ENCODE measurements at regions not wholly inside any gene's neighbourhood (a gene's known extent, or its start where the extent isn't known, plus 50 kb on each side); places are given as distances from the start of the nearest gene placed in this dataset.

GRCh38 chr10:121127151-121127906 is 276.2 kb downstream of the WDR11 start:
- Histone ChIP-seq H4K20me1 (ENCODE audit: insufficient read depth) (no peaks in the 10 kb centered on the region), H2AFZ (ENCODE audit: low read depth, low read length, poor library complexity, severe bottlenecking) (no peak overlapping the region), H3K27me3 (ENCODE audit: insufficient read depth, low read length) (no peaks in the 10 kb centered on the region), H3K9me2 (ENCODE audit: insufficient read depth) (no peaks in the 10 kb centered on the region), H3K36me3 (ENCODE audit: control insufficient read depth in 1 of 2, insufficient read depth in 2 of 2, low read length in 2 of 2) (no peaks in the 10 kb centered on the region), H3K79me2 (ENCODE audit: insufficient read depth, low read length) (no peaks in the 10 kb centered on the region), H3K9ac (ENCODE audit: low read length) (no peak overlapping the region), H3K4me3 (replicated peaks in 1 of 2; ENCODE audit: low read depth in 1 of 2, low read length in 2 of 2) (no peak overlapping the region), H3K27ac (ENCODE audit: low read depth, low read length) (no peak overlapping the region), H3K9me3 (ENCODE audit: control insufficient read depth in 1 of 2, insufficient read depth in 1 of 2, low read depth in 1 of 2, low read length in 2 of 2) (no peaks in the 10 kb centered on the region), H3K4me2 (ENCODE audit: low read length) (no peak overlapping the region), H3K4me1 (ENCODE audit: control insufficient read depth in 1 of 2, insufficient read depth in 2 of 2, low read length in 2 of 2) (no peaks in the 10 kb centered on the region)
- DNase-seq (ENCODE audit: low read depth, low spot score) (no peak), ATAC-seq (no peak)
- TF ChIP-seq RAD21 (IDR thresholded peaks at IDR 0.05; ENCODE audit: low read depth) (no peak), EZH2 (IDR thresholded peaks at IDR 0.05) (no peak)
- RAD21 ChIA-PET (ENCODE audit: low non-redundant PET in 1 of 2, low total read pairs in 2 of 2, uncharacterized antibody in 2 of 2, unreplicated experiment in 2 of 2): no interaction called here
- CTCF ChIA-PET: no interaction called here
- POLR2A ChIA-PET: no interaction called here
- intact Hi-C loops (cut with micrococcal nuclease): no loop called here
- BruUV-seq (replicated peaks): no TSS peak

GRCh38 chr10:121128164-121128563 is 277.0 kb downstream of the WDR11 start:
- no peaks in the 10 kb centered on the region for H3K79me2 ChIP-seq (ENCODE audit: insufficient read depth, low read length)
- TF ChIP-seq EZH2phosphoT487 (IDR thresholded peaks at IDR 0.05; ENCODE audit: borderline replicate concordance): no peak
- no peak for TF ChIP-seq JUND (IDR thresholded peaks at IDR 0.05)
- no peak for TF ChIP-seq CTCF (IDR thresholded peaks at IDR 0.05 in 2 of 3, conservative IDR thresholded peaks at IDR 0.05 in 1 of 3; ENCODE audit: borderline replicate concordance in 1 of 3, insufficient read depth in 1 of 3, low read depth in 2 of 3, low read length in 2 of 3)
- TF ChIP-seq ZFX (IDR thresholded peaks at IDR 0.05): no peak
- TF ChIP-seq EGR1 (IDR thresholded peaks at IDR 0.05; ENCODE audit: low read depth): no peak
- ChIA-PET RAD21 (ENCODE audit: low non-redundant PET in 1 of 2, low total read pairs in 2 of 2, uncharacterized antibody in 2 of 2, unreplicated experiment in 2 of 2) (no interaction called here), POLR2A (no interaction called here), CTCF (no interaction called here)
- H3K4me1 ChIP-seq (ENCODE audit: control insufficient read depth in 1 of 2, insufficient read depth in 2 of 2, low read length in 2 of 2): no peaks in the 10 kb centered on the region
- H3K9ac ChIP-seq (ENCODE audit: low read length): no peak overlapping the region
- no peaks in the 10 kb centered on the region for H3K9me3 ChIP-seq (ENCODE audit: control insufficient read depth in 1 of 2, insufficient read depth in 1 of 2, low read depth in 1 of 2, low read length in 2 of 2)
- no peaks in the 10 kb centered on the region for H3K36me3 ChIP-seq (ENCODE audit: control insufficient read depth in 1 of 2, insufficient read depth in 2 of 2, low read length in 2 of 2)
- no peak overlapping the region for H2AFZ ChIP-seq (ENCODE audit: low read depth, low read length, poor library complexity, severe bottlenecking)
- no peaks in the 10 kb centered on the region for H4K20me1 ChIP-seq (ENCODE audit: insufficient read depth)
- no peak for DNase-seq (ENCODE audit: low read depth, low spot score)
- H3K27ac ChIP-seq (ENCODE audit: low read depth, low read length): no peak overlapping the region
- no peak for ATAC-seq
- no peaks in the 10 kb centered on the region for H3K27me3 ChIP-seq (ENCODE audit: insufficient read depth, low read length)
- BruUV-seq (replicated peaks): no TSS peak
- no peak overlapping the region for H3K4me2 ChIP-seq (ENCODE audit: low read length)
- no peak overlapping the region for H3K4me3 ChIP-seq (replicated peaks in 1 of 2; ENCODE audit: low read depth in 1 of 2, low read length in 2 of 2)
- intact Hi-C loops (cut with micrococcal nuclease): no loop called here
- H3K9me2 ChIP-seq (ENCODE audit: insufficient read depth): no peaks in the 10 kb centered on the region
